ENCODE measurements at regions not wholly inside any gene's neighbourhood (a gene's known extent, or its start where the extent isn't known, plus 50 kb on each side); places are given as distances from the start of the nearest gene placed in this dataset.

- peaks cover 21% of the 10 kb centered on the region for H3K9me3 Mint-ChIP-seq (ENCODE audit: insufficient read depth)
- no peaks in the 10 kb centered on the region for H3K4me1 Mint-ChIP-seq (ENCODE audit: low read depth)
- no peaks in the 10 kb centered on the region for H3K36me3 Mint-ChIP-seq (ENCODE audit: low read depth)
- ATAC-seq: no peak
- CTCF ChIA-PET: no interaction called here
- no peaks in the 10 kb centered on the region for H3K27me3 Mint-ChIP-seq (ENCODE audit: low read depth)
- POLR2A ChIA-PET: no interaction called here
- no peak overlapping the region for H3K27ac Mint-ChIP-seq
- DNase-seq: no peak
- H3K4me3 Mint-ChIP-seq: no peak overlapping the region
Observed at GRCh38 chr9:80569236-80569635, 997.5 kb downstream of the TLE4 start.

DNA sequence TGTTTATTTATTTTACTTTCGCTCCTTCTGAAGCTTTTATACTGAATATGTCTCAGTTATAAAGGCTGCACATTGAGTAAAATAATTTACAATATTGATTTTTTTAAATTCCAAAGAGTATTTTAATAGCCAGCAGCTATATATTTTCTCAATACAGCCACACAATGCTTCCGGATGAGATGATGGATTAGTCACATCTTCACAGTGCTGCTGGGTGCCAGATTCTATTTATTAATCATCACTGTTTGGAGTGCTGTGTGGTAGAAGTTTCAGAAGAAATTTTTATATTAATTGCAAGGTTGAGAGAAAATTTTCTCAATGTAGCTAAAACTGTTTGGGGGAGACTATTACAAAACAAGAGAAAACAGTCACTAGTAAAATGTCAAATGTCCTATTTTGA is 989.8 kb downstream of the TLE4 start:
- DNase-seq (no peak), ATAC-seq (no peak)
- H3K36me3 Mint-ChIP-seq (ENCODE audit: low read depth): no peaks in the 10 kb centered on the region
- H3K9me3 Mint-ChIP-seq (ENCODE audit: insufficient read depth): peaks cover 9% of the 10 kb centered on the region
- no peaks in the 10 kb centered on the region for H3K4me1 Mint-ChIP-seq (ENCODE audit: low read depth)
- no peaks in the 10 kb centered on the region for H3K27me3 Mint-ChIP-seq (ENCODE audit: low read depth)
- ChIA-PET CTCF (no interaction called here), POLR2A (no interaction called here)
- H3K4me3 Mint-ChIP-seq: no peak overlapping the region
- no peak overlapping the region for H3K27ac Mint-ChIP-seq

DNA sequence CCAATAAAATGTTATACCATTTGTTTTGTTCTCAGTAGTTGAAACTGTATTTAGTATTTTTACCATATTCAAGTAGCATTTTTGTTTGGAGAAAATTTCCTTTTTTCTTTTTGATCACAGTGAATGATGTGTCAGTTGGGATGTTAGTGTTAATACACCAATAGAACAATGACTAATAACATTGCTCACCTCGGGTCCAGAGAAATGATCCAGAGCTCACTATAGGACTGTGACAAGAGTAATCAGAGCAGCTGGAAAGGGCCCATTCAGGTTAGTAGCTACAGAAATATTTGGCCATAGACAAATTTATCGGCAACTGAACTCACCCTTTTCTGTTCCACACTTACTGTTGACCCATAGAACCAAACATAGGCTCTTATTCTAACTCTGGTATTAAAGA is 989.2 kb downstream of the TLE4 start:
- ATAC-seq (no peak), DNase-seq (no peak)
- Mint-ChIP-seq H3K4me1 (ENCODE audit: low read depth) (no peaks in the 10 kb centered on the region), H3K27ac (no peak overlapping the region), H3K9me3 (ENCODE audit: insufficient read depth) (peaks cover 6% of the 10 kb centered on the region), H3K27me3 (ENCODE audit: low read depth) (no peaks in the 10 kb centered on the region), H3K36me3 (ENCODE audit: low read depth) (no peaks in the 10 kb centered on the region), H3K4me3 (no peak overlapping the region)
- ChIA-PET POLR2A (no interaction called here), CTCF (no interaction called here)

DNA sequence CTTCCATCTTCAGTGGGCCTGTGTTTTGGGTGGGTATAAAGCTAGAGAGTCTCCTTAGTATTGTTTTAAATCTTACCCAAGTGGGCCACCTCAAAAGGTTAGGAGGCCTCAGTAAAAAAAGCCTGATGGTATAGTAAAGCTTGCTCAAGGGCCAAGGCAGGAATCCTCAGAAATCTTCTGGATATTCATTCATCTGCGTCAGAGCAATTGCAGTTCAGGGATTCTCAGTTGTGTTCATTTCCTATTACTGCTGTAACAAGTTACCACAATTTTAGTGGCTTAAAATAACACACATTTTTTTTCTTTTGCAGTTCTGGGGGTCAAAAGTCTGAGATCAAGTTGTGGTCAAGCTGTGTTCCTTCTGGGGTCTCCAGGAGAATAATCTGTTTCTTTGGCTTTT is 985.5 kb downstream of the TLE4 start:
- H3K4me1 Mint-ChIP-seq (ENCODE audit: low read depth): no peaks in the 10 kb centered on the region
- no peaks in the 10 kb centered on the region for H3K27me3 Mint-ChIP-seq (ENCODE audit: low read depth)
- no peak overlapping the region for H3K27ac Mint-ChIP-seq
- ChIA-PET POLR2A (no interaction called here), CTCF (no interaction called here)
- H3K36me3 Mint-ChIP-seq (ENCODE audit: low read depth): no peaks in the 10 kb centered on the region
- H3K9me3 Mint-ChIP-seq (ENCODE audit: insufficient read depth): no peaks in the 10 kb centered on the region
- no peak overlapping the region for H3K4me3 Mint-ChIP-seq
- DNase-seq (no peak), ATAC-seq (no peak)

DNA sequence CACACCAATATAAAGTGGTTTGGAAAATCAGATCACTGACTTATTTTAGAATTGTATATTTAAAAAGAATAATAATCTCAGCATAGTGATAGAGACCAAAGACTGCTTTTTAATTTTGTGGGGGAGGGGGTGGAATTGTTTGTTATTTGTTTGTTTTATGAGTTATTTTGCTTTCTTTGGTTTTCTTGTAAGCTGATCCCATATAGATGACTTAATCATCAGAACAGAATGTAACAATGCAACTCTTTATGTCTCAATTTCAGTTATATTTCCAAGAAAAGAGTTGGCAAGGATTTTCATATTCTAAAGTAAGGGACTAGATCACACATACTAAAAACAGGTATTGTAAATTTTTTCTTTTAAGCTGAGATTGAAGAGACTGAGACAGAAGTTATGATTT is 984.9 kb downstream of the TLE4 start:
- Mint-ChIP-seq H3K4me3 (no peak overlapping the region), H3K27me3 (ENCODE audit: low read depth) (no peaks in the 10 kb centered on the region), H3K36me3 (ENCODE audit: low read depth) (no peaks in the 10 kb centered on the region), H3K27ac (no peak overlapping the region), H3K4me1 (ENCODE audit: low read depth) (no peaks in the 10 kb centered on the region), H3K9me3 (ENCODE audit: insufficient read depth) (no peaks in the 10 kb centered on the region)
- ATAC-seq (no peak), DNase-seq (no peak)
- CTCF ChIA-PET: no interaction called here
- POLR2A ChIA-PET: no interaction called here

GRCh38 chr9:80555782-80556325 is 984.1 kb downstream of the TLE4 start:
- ATAC-seq (no peak), DNase-seq (no peak)
- ChIA-PET CTCF (no interaction called here), POLR2A (no interaction called here)
- H3K9me3 Mint-ChIP-seq (ENCODE audit: insufficient read depth): no peaks in the 10 kb centered on the region
- no peak overlapping the region for H3K4me3 Mint-ChIP-seq
- H3K4me1 Mint-ChIP-seq (ENCODE audit: low read depth): no peaks in the 10 kb centered on the region
- H3K27ac Mint-ChIP-seq: no peak overlapping the region
- H3K36me3 Mint-ChIP-seq (ENCODE audit: low read depth): no peaks in the 10 kb centered on the region
- no peaks in the 10 kb centered on the region for H3K27me3 Mint-ChIP-seq (ENCODE audit: low read depth)

DNA sequence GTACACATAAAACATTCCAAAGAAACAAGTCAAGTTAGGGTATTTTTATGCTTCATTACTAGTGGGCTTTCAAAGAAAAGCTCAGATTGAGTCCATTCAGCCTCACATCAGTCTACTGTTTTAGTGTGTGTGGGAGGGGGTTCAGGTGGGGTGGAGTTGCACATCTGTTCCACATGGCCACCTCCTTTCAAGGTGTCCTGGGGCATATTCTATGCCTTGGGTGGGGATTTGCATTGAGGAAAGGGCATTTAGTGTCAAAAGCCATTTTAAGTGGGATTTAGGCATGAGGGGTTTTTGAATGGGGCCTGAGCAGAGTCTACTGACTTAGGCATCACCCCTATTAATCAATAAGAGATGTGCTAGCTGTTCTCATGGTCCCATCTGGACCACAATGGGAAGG is 983.1 kb downstream of the TLE4 start:
- Mint-ChIP-seq H3K36me3 (ENCODE audit: low read depth) (no peaks in the 10 kb centered on the region), H3K4me1 (ENCODE audit: low read depth) (no peaks in the 10 kb centered on the region), H3K27ac (no peak overlapping the region), H3K4me3 (no peak overlapping the region), H3K9me3 (ENCODE audit: insufficient read depth) (no peaks in the 10 kb centered on the region), H3K27me3 (ENCODE audit: low read depth) (no peaks in the 10 kb centered on the region)
- DNase-seq (no peak), ATAC-seq (no peak)
- ChIA-PET POLR2A (no interaction called here), CTCF (no interaction called here)

DNA sequence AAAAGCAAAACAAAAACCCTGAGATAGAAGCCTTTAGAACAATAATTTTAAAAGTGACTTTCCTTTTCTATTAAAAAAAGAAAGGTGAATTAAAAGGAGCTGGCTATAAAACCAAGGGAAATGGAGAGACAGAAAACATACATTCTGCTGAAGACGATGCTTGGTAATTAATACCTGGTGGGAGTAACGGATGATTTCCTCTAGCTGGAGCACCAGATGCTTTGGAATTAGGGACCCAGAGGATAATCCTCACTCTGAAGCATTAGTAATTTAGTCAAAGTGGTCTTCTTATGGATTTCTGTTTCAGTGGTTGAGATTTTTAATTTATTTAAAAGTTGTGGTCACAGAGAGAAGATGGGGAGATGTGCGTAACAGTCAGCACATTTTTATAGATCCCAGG is 982.5 kb downstream of the TLE4 start:
- Mint-ChIP-seq H3K4me1 (ENCODE audit: low read depth) (no peaks in the 10 kb centered on the region), H3K27ac (no peak overlapping the region), H3K27me3 (ENCODE audit: low read depth) (no peaks in the 10 kb centered on the region), H3K9me3 (ENCODE audit: insufficient read depth) (no peaks in the 10 kb centered on the region), H3K4me3 (no peak overlapping the region), H3K36me3 (ENCODE audit: low read depth) (no peaks in the 10 kb centered on the region)
- no peak for DNase-seq
- no peak for ATAC-seq
- ChIA-PET POLR2A (no interaction called here), CTCF (no interaction called here)

- POLR2A ChIA-PET: no interaction called here
- Mint-ChIP-seq H3K9me3 (ENCODE audit: insufficient read depth) (no peaks in the 10 kb centered on the region), H3K27me3 (ENCODE audit: low read depth) (no peaks in the 10 kb centered on the region), H3K4me1 (ENCODE audit: low read depth) (no peaks in the 10 kb centered on the region), H3K36me3 (ENCODE audit: low read depth) (no peaks in the 10 kb centered on the region), H3K4me3 (no peak overlapping the region), H3K27ac (no peak overlapping the region)
- DNase-seq (no peak), ATAC-seq (no peak)
- CTCF ChIA-PET: no interaction called here
Observed at GRCh38 chr9:80552931-80553330, 981.2 kb downstream of the TLE4 start.

DNA sequence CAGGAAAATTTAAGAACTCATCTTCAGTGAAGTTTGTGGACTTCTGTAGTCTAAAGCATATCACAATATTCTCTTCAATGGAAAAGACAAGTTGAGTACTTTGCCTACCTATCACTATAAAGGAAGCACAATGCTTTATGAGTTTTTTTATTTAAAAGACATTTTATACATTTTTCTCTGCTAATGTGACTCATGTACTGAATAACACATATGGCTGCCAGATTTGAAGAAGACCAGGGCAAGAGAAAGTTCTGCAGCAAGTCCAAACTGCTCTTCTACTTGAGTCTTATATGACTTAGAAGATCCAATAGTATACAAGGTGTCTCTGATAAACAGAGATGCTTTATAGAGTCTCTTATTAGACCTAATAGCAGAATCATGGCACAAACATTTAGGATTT is 978.4 kb downstream of the TLE4 start:
- no peaks in the 10 kb centered on the region for H3K36me3 Mint-ChIP-seq (ENCODE audit: low read depth)
- H3K4me1 Mint-ChIP-seq (ENCODE audit: low read depth): no peaks in the 10 kb centered on the region
- H3K27me3 Mint-ChIP-seq (ENCODE audit: low read depth): no peaks in the 10 kb centered on the region
- DNase-seq (no peak), ATAC-seq (no peak)
- no peaks in the 10 kb centered on the region for H3K9me3 Mint-ChIP-seq (ENCODE audit: insufficient read depth)
- no peak overlapping the region for H3K4me3 Mint-ChIP-seq
- ChIA-PET POLR2A (no interaction called here), CTCF (no interaction called here)
- no peak overlapping the region for H3K27ac Mint-ChIP-seq

DNA sequence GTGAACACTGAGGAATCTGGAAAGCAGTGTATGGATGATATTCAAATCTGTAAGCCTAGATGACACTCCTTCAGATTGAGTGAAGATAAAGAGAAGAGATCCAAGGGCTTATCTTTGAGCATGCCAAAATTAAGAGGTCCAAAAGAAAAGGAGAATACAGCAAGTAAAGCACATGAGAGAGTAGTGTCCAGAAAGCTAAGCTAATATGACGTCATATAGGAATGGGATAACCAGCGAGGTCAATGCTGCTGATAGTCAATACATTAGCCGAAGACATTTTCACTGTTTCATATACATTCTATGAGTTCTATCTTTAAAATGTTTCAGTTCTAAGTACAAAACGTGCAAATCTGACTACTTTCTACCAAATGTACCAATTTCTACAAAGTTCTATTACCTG is 975.8 kb downstream of the TLE4 start:
- POLR2A ChIA-PET: no interaction called here
- ATAC-seq: no peak
- no peaks in the 10 kb centered on the region for H3K4me1 Mint-ChIP-seq (ENCODE audit: low read depth)

GRCh38 chr9:80540387-80540786 is 968.6 kb downstream of the TLE4 start:
- H3K36me3 Mint-ChIP-seq (ENCODE audit: low read depth): no peaks in the 10 kb centered on the region
- no peak overlapping the region for H3K27ac Mint-ChIP-seq
- no peaks in the 10 kb centered on the region for H3K27me3 Mint-ChIP-seq (ENCODE audit: low read depth)
- peaks cover 6% of the 10 kb centered on the region for H3K9me3 Mint-ChIP-seq (ENCODE audit: insufficient read depth)
- CTCF ChIA-PET: no interaction called here
- ATAC-seq (no peak), DNase-seq (no peak)
- H3K4me1 Mint-ChIP-seq (ENCODE audit: low read depth): no peaks in the 10 kb centered on the region
- POLR2A ChIA-PET: no interaction called here
- no peak overlapping the region for H3K4me3 Mint-ChIP-seq

More for the DNA sequence above, 975.8 kb downstream of the TLE4 start:
- Mint-ChIP-seq H3K27me3 (ENCODE audit: low read depth) (no peaks in the 10 kb centered on the region), H3K36me3 (ENCODE audit: low read depth) (no peaks in the 10 kb centered on the region), H3K4me3 (no peak overlapping the region), H3K9me3 (ENCODE audit: insufficient read depth) (no peaks in the 10 kb centered on the region), H3K27ac (no peak overlapping the region)
- CTCF ChIA-PET: no interaction called here
- DNase-seq: no peak

DNA sequence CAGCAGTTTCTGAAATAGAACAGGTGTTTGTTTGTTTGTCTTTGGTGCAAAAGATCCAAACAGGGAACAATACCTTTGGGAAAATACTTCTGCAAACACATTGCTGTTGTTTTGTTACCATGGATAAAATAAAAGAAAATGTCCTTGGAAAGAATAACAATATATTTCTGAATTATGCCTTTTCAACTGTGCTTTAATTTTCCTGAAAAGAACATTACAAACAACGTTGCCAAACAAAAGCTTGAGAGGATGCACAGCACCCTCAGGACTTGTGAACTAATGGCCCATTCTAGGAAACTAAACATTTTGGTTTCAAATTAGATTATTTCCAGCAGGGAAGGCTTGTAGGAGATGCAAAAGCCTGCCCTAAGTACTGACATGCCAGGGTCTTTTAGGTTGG is 967.2 kb downstream of the TLE4 start:
- CTCF ChIA-PET: no interaction called here
- H3K27me3 Mint-ChIP-seq (ENCODE audit: low read depth): no peaks in the 10 kb centered on the region
- no peak overlapping the region for H3K4me3 Mint-ChIP-seq
- H3K4me1 Mint-ChIP-seq (ENCODE audit: low read depth): no peaks in the 10 kb centered on the region
- no peak for ATAC-seq
- H3K27ac Mint-ChIP-seq: no peak overlapping the region
- peaks cover 6% of the 10 kb centered on the region for H3K9me3 Mint-ChIP-seq (ENCODE audit: insufficient read depth)
- POLR2A ChIA-PET: no interaction called here
- no peak for DNase-seq
- H3K36me3 Mint-ChIP-seq (ENCODE audit: low read depth): no peaks in the 10 kb centered on the region
